Neural progenitor cell (in vitro differentiated cells): ENCODE measurements at regions not wholly inside any gene's neighbourhood (a gene's known extent, or its start where the extent isn't known, plus 50 kb on each side); places are given as distances from the start of the nearest gene placed in this dataset.

Experiments used
- EZH2 ChIP-seq: fragments of 200-600 bp; sonication (generic); IDR thresholded peaks from 2 replicates; pipeline ENCODE4 v1.6.1; 2017; ENCODE audit warnings: antibody characterized with exemption, mild to moderate bottlenecking, moderate library complexity
- TF ChIP-seq, protein P1 (sequence below): fragments of 200-600 bp; sonication (generic); IDR thresholded peaks from 2 replicates; pipeline ENCODE4 v1.5.1; 2017; ENCODE audit warnings: antibody characterized with exemption, mild to moderate bottlenecking

GRCh38 chr11:16440136-16440535, 83.8 kb upstream of the SOX6 start:
- TF ChIP-seq, protein P1, sequence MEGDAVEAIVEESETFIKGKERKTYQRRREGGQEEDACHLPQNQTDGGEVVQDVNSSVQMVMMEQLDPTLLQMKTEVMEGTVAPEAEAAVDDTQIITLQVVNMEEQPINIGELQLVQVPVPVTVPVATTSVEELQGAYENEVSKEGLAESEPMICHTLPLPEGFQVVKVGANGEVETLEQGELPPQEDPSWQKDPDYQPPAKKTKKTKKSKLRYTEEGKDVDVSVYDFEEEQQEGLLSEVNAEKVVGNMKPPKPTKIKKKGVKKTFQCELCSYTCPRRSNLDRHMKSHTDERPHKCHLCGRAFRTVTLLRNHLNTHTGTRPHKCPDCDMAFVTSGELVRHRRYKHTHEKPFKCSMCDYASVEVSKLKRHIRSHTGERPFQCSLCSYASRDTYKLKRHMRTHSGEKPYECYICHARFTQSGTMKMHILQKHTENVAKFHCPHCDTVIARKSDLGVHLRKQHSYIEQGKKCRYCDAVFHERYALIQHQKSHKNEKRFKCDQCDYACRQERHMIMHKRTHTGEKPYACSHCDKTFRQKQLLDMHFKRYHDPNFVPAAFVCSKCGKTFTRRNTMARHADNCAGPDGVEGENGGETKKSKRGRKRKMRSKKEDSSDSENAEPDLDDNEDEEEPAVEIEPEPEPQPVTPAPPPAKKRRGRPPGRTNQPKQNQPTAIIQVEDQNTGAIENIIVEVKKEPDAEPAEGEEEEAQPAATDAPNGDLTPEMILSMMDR, result no peak
- TF ChIP-seq EZH2, result no peak
